Endothelial cell of umbilical vein (primary cell): ENCODE measurements at regions not wholly inside any gene's neighbourhood (a gene's known extent, or its start where the extent isn't known, plus 50 kb on each side); places are given as distances from the start of the nearest gene placed in this dataset.

Source experiments
- BruUV-seq: library from RNA; stranded (reverse); fragments of 400-500 nt; replicated peaks from 2 replicates; lab custom pipeline; 2021; lab: Mats Ljungman, UMichigan
- CTCF ChIA-PET: fragments of 300-600, 350-600 bp; sonication (Branson Sonifier 250); formaldehyde crosslinking; loops from one replicate; lab custom pipeline; 2021; ENCODE audit warnings: antibody characterized with exemption, inconsistent platforms; lab: Charles Lee
- POLR2A ChIA-PET: fragments of 300-600, 350-600 bp; sonication (Branson Sonifier 250); formaldehyde crosslinking; loops from one replicate; lab custom pipeline; 2021; ENCODE audit warnings: antibody characterized with exemption, inconsistent platforms; lab: Charles Lee
- DNase-seq: peaks from one replicate; pipeline ENCODE4 v3.0.0-alpha.2; 2011; ENCODE audit warnings: low read depth, low spot score
- FAIRE-seq: peaks from 2 replicates; lab custom pipeline; 2011; peaks lifted over from hg19 to GRCh38; lab: Jason Lieb, UNC
- H2AFZ ChIP-seq: 2 replicates; pipeline ENCODE4 v1.6.0; 2012; ENCODE audit warnings: low read depth, low read length, control low read depth, inconsistent platforms
- H3K27ac ChIP-seq: 2 replicates; pipeline ENCODE4 v1.5.1; 2011; ENCODE audit warnings: low read depth, mild to moderate bottlenecking, control low read depth, low read length, moderate library complexity; ENCODE audit not compliant: insufficient read depth
- H3K27me3 ChIP-seq, 2 experiments: 2 replicates each; pipeline versions ENCODE4 v1.6.0 to v1.6.1; 2011; ENCODE audit warnings: low read length in 2 of 2, mixed read lengths in 1 of 2; ENCODE audit not compliant: control insufficient read depth in 2 of 2, insufficient read depth in 2 of 2
- H3K36me3 ChIP-seq, 2 experiments: 2 replicates in 1 of 2; 3 replicates in 1 of 2; pipeline ENCODE4 v1.5.1; 2011; ENCODE audit warnings: low read length in 2 of 2, mild to moderate bottlenecking in 1 of 2, moderate library complexity in 1 of 2; ENCODE audit not compliant: control insufficient read depth in 2 of 2, insufficient read depth in 2 of 2; ENCODE audit errors: extremely low read depth in 1 of 2
- H3K4me1 ChIP-seq: 3 replicates; pipeline ENCODE4 v1.5.1; 2011; ENCODE audit warnings: mild to moderate bottlenecking, low read length; ENCODE audit not compliant: control insufficient read depth, insufficient read depth; ENCODE audit errors: extremely low read depth
- H3K4me2 ChIP-seq: 2 replicates; pipeline ENCODE4 v1.6.1; 2011; ENCODE audit warnings: low read length, control low read depth, mixed read lengths; ENCODE audit not compliant: insufficient read depth
- H3K4me3 ChIP-seq, 3 experiments: fragments of 200-600 bp in 1 of 3; sonication (generic), shearing (Covaris generic) in 1 of 3; replicated peaks in 1 of 3; 2 replicates each; pipeline ENCODE4 v1.5.1; 2011 to 2016; ENCODE audit warnings: control low read depth in 3 of 3, low read length in 3 of 3, mild to moderate bottlenecking in 2 of 3, inconsistent platforms in 1 of 3, low read depth in 1 of 3, moderate library complexity in 1 of 3; ENCODE audit not compliant: insufficient read depth in 1 of 3
- H3K79me2 ChIP-seq: 2 replicates; pipeline ENCODE4 v1.6.0; 2012; ENCODE audit warnings: low read length, inconsistent platforms; ENCODE audit not compliant: control insufficient read depth, insufficient read depth
- H3K9ac ChIP-seq: replicated peaks from 2 replicates; pipeline ENCODE3; 2011; ENCODE audit warnings: low read length, control low read depth; ENCODE audit not compliant: insufficient read depth; ENCODE audit errors: extremely low read depth
- H3K9me1 ChIP-seq: replicated peaks from 3 replicates; pipeline ENCODE4 v1.6.0; 2011; ENCODE audit warnings: mild to moderate bottlenecking, low read length; ENCODE audit not compliant: control insufficient read depth, insufficient read depth; ENCODE audit errors: extremely low read depth
- H3K9me3 ChIP-seq: replicated peaks from 2 replicates; pipeline ENCODE4 v1.5.1; 2012; ENCODE audit warnings: low read length, inconsistent platforms; ENCODE audit not compliant: control insufficient read depth, insufficient read depth
- H4K20me1 ChIP-seq: replicated peaks from 2 replicates; pipeline ENCODE3; 2011; ENCODE audit warnings: mild to moderate bottlenecking, low read length; ENCODE audit not compliant: control insufficient read depth, insufficient read depth; ENCODE audit errors: extremely low read depth
- CTCF ChIP-seq, 2 donors: IDR thresholded peaks; 1 replicate in 1 of 2; 2 replicates in 1 of 2; pipeline ENCODE4 v1.5.1; 2011; ENCODE audit warnings: low read length in 2 of 2, mild to moderate bottlenecking in 2 of 2, moderate library complexity in 2 of 2, control low read depth in 1 of 2, inconsistent platforms in 1 of 2, low read depth in 1 of 2; ENCODE audit not compliant: insufficient read depth in 1 of 2; ENCODE audit errors: extremely low read depth in 1 of 2
- EZH2 ChIP-seq: IDR thresholded peaks from 2 replicates; pipeline ENCODE4 v1.6.1; 2012; ENCODE audit warnings: borderline replicate concordance, low read depth, mild to moderate bottlenecking, moderate library complexity, low read length, inconsistent platforms; ENCODE audit not compliant: severe bottlenecking
- FOS ChIP-seq: IDR thresholded peaks from 2 replicates; pipeline ENCODE4 v1.6.1; 2011; ENCODE audit warnings: mild to moderate bottlenecking, low read length, moderate library complexity, borderline replicate concordance; ENCODE audit not compliant: insufficient read depth
- GATA2 ChIP-seq: IDR thresholded peaks from 2 replicates; pipeline ENCODE4 v1.7.0; 2011; ENCODE audit warnings: low read depth, mild to moderate bottlenecking, moderate library complexity, mixed read lengths, low read length; ENCODE audit not compliant: insufficient read length, insufficient read depth
- JUN ChIP-seq: IDR thresholded peaks from 2 replicates; pipeline ENCODE4 v1.6.1; 2011; ENCODE audit warnings: borderline replicate concordance, low read depth; ENCODE audit not compliant: insufficient read length, insufficient read depth
- MAX ChIP-seq: IDR thresholded peaks from 2 replicates; pipeline ENCODE4 v1.6.1; 2011; ENCODE audit not compliant: insufficient read depth, insufficient read length
- MYC ChIP-seq: IDR thresholded peaks from one replicate; pipeline ENCODE4 v1.6.1; 2011; ENCODE audit warnings: mild to moderate bottlenecking, low read depth, low read length
- POLR2A ChIP-seq: IDR thresholded peaks from 2 replicates; pipeline ENCODE4 v1.6.1; 2012; ENCODE audit warnings: low read depth, mild to moderate bottlenecking, control low read depth, low read length
- POLR2AphosphoS5 ChIP-seq: IDR thresholded peaks from 2 replicates; pipeline ENCODE4 v1.6.1; 2012; ENCODE audit warnings: low read depth, mild to moderate bottlenecking, control low read depth, low read length, moderate library complexity; ENCODE audit not compliant: insufficient read depth
- dilution Hi-C: fragments of 300-500 bp; cut with MboI; formaldehyde crosslinking; loops from one replicate; pipeline ENCODE4 v1.15.0; 2019; ENCODE audit warnings: low sequenced_read_pairs; ENCODE audit not compliant: extremely low pct_ligation_motif_present
- intact Hi-C: fragments of 100-400 bp; cut with micrococcal nuclease; formaldehyde crosslinking; loops from one replicate; pipeline ENCODE4 v1.10.0; 2022

GRCh38 chr21:36610201-36610600 lies 88.7 kb upstream of the SIM2 start:
- H3K4me3 ChIP-seq = no peak overlapping the region
- dilution Hi-C loops (no loop called here), intact Hi-C loops (no loop called here)
- no peaks in the 10 kb centered on the region for H3K9me1 ChIP-seq
- H3K9me3 ChIP-seq = no peaks in the 10 kb centered on the region
- H2AFZ ChIP-seq = no peak overlapping the region
- H3K4me2 ChIP-seq = no peak overlapping the region
- DNase-seq = peak; percentile 44
- ChIA-PET CTCF (interaction anchor here (0.7 to 5.7 kb wide), 4 partner anchors 11 to 307 kb away, joined by 4 to 48 read pairs (median 5); no protein-coding TSS in a partner anchor), POLR2A (interaction anchor here (0.6 kb wide), 1 partner anchor 1735 kb away, joined by 4 read pairs; no protein-coding TSS in a partner anchor)
- H3K4me1 ChIP-seq = peaks cover 3% of the 10 kb centered on the region
- BruUV-seq = no TSS peak
- peak; percentile 87 for FAIRE-seq
- H3K9ac ChIP-seq = no peak overlapping the region
- H4K20me1 ChIP-seq = no peaks in the 10 kb centered on the region
- no peaks in the 10 kb centered on the region for H3K36me3 ChIP-seq
- no peak for TF ChIP-seq POLR2A
- peak; percentile 43 for TF ChIP-seq JUN
- TF ChIP-seq FOS = peak; percentile 84
- peaks cover 8 to 13% of the 10 kb centered on the region in 2 experiments for H3K27me3 ChIP-seq
- H3K27ac ChIP-seq = no peak overlapping the region
- no peaks in the 10 kb centered on the region for H3K79me2 ChIP-seq

- no TSS peak for BruUV-seq
- Histone ChIP-seq H3K4me2 (no peak overlapping the region), H3K79me2 (no peaks in the 10 kb centered on the region), H3K9me3 (no peaks in the 10 kb centered on the region), H4K20me1 (no peaks in the 10 kb centered on the region), H3K4me1 (peaks cover 3% of the 10 kb centered on the region), H3K4me3 (no peak overlapping the region), H3K36me3 (no peaks in the 10 kb centered on the region), H3K27ac (no peak overlapping the region), H2AFZ (no peak overlapping the region), H3K9ac (no peak overlapping the region), H3K9me1 (no peaks in the 10 kb centered on the region), H3K27me3 (peaks cover 10 to 11% of the 10 kb centered on the region in 2 experiments)
- FAIRE-seq (no peak), DNase-seq (peak; percentile 13)
- CTCF ChIA-PET = interaction anchor here (1.5 to 5.7 kb wide), 2 partner anchors 12 to 20 kb away, joined by 5 to 48 read pairs; no protein-coding TSS in a partner anchor
- dilution Hi-C loops (no loop called here), intact Hi-C loops (no loop called here)
- TF ChIP-seq JUN = no peak
- TF ChIP-seq MYC = no peak
- no peak for TF ChIP-seq POLR2A
- TF ChIP-seq MAX = no peak
- no peak for TF ChIP-seq CTCF (IDR thresholded peaks at IDR 0.05; ENCODE audit: extremely low read depth in 1 of 2, insufficient read depth in 1 of 2, low read depth in 1 of 2, low read length in 2 of 2)
- no peak for TF ChIP-seq POLR2AphosphoS5
- no peak for TF ChIP-seq FOS
- no peak for TF ChIP-seq GATA2
- no peak for TF ChIP-seq EZH2
- POLR2A ChIA-PET = no interaction called here
Measured at GRCh38 chr21:36610935-36611334, 88.0 kb upstream of the SIM2 start.
